ENCODE measurements at regions not wholly inside any gene's neighbourhood (a gene's known extent, or its start where the extent isn't known, plus 50 kb on each side); places are given as distances from the start of the nearest gene placed in this dataset.

DNA sequence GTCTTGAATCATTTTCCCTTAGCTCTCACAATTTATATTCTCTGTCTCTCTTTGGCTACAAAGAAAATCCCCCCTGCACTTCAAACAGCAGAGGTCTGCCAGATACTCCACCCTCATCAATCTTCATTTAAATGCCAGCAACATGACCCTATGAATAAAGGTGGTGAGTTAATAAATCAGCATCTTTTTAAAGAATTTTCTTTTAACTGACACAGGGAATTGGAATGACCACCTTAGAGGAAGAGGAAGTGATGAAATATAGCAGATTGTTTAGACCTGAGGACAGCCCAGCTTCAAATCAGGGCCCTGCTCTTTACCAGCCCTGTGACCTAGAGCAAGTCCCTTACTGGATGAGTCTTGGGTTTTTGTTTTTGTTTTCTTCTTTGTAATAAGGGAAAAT, 223.1 kb upstream of the PAPPA start:
- TF ChIP-seq, protein P1, sequence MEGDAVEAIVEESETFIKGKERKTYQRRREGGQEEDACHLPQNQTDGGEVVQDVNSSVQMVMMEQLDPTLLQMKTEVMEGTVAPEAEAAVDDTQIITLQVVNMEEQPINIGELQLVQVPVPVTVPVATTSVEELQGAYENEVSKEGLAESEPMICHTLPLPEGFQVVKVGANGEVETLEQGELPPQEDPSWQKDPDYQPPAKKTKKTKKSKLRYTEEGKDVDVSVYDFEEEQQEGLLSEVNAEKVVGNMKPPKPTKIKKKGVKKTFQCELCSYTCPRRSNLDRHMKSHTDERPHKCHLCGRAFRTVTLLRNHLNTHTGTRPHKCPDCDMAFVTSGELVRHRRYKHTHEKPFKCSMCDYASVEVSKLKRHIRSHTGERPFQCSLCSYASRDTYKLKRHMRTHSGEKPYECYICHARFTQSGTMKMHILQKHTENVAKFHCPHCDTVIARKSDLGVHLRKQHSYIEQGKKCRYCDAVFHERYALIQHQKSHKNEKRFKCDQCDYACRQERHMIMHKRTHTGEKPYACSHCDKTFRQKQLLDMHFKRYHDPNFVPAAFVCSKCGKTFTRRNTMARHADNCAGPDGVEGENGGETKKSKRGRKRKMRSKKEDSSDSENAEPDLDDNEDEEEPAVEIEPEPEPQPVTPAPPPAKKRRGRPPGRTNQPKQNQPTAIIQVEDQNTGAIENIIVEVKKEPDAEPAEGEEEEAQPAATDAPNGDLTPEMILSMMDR (IDR thresholded peaks at IDR 0.05; ENCODE audit: insufficient read depth, low read length), result no peak
- H3K4me3 ChIP-seq (ENCODE audit: low read depth, low read length), result no peak overlapping the region
- peak; percentile 39 for DNase-seq (ENCODE audit: low read depth)

DNA sequence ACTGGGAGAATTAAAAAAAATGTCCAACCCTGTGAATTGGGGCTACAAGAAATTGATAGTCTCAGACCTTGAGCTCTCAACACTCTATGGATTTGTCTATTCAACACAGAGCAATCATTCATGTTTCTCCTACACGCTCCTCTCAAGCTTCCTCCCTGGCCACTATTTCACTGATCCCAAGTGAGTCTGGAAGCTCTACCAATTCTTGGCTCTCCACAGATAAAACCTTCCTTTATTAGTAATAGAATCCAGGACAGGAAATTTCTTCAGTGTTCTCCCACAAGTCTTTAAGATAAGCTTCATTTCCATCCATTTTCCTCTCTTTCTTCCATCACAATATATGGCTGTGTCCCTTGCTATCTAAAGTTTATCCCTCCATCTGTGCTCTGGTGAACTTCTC, 215.1 kb upstream of the PAPPA start:
- TF ChIP-seq, protein P1 (IDR thresholded peaks at IDR 0.05; ENCODE audit: insufficient read depth, low read length), result no peak
- H3K4me3 ChIP-seq (ENCODE audit: low read depth, low read length), result no peak overlapping the region
- peak; percentile 59 for DNase-seq (ENCODE audit: low read depth)

DNA sequence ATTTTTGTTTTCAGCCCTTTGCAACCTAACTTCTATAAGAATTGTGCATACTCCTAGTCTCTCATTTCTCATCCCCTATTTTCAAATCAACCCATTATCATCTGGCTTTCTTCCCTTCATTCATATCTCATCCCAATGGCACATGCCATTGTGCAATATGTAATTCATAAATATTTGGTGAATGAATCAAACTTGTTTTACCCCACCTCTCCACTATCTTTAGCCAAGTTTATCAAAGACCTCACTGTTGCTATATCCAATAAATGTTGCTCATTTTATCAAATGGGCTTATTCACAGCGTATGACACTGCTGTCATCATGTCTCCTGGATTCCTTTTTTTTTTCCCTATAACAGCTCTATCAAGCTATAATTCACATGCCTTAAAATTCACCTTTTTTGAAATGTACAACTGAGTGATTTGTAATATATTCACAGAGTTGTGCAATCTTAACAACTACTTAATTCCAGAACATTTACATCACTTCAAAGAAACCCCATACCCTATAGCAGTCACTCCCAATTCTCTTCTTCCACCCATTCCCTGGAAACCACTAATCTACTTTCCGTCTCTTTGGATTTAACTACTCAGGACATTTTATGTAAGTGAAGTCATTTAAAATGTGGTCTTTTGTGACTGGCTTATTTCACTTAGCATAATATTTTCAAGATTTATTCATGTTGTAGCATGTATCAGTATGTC, 214.4 kb upstream of the PAPPA start:
- no peak overlapping the region for H3K4me3 ChIP-seq (ENCODE audit: low read depth, low read length)
- DNase-seq (ENCODE audit: low read depth), result peak; percentile 92
- TF ChIP-seq, protein P1 (IDR thresholded peaks at IDR 0.05; ENCODE audit: insufficient read depth, low read length), result no peak

DNA sequence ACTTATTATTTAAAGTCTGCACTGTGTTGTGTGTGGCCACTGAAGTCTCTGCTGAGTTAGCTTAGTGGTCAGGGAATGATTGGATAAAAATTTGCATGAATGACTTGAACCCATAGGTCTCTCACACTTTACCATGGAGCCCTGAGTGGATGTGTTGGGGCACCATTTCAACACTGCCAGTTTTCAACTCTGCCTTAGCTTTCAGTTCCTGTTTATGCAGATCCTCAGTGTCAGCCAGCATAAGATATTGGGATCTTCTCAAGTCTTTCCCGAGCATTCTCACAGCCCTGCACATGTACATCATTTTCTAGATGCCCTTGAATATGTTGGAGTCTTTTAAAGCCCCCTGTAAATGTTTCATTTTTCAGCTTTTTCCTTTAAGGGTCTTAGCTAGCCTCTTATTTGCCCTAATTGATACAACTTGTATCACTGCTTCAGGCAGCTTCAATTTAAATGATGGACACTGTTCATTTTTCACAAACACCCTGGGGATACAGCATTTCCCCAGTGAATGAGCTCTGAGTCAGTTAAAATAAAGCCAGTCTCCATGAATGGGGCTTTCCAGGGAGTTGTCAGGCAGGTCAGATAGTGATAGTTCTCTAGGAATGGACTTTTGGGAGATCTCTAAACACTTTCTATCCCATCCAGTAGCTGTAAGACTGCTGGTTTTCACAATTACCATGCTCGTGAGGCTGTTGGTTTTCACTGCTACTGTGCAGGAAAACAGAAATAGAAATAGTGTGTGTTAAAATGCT, 211.9 kb upstream of the PAPPA start:
- DNase-seq (ENCODE audit: low read depth), result peak; percentile 69
- H3K4me3 ChIP-seq (ENCODE audit: low read depth, low read length), result no peak overlapping the region
- TF ChIP-seq, protein P1 (IDR thresholded peaks at IDR 0.05; ENCODE audit: insufficient read depth, low read length), result no peak

DNA sequence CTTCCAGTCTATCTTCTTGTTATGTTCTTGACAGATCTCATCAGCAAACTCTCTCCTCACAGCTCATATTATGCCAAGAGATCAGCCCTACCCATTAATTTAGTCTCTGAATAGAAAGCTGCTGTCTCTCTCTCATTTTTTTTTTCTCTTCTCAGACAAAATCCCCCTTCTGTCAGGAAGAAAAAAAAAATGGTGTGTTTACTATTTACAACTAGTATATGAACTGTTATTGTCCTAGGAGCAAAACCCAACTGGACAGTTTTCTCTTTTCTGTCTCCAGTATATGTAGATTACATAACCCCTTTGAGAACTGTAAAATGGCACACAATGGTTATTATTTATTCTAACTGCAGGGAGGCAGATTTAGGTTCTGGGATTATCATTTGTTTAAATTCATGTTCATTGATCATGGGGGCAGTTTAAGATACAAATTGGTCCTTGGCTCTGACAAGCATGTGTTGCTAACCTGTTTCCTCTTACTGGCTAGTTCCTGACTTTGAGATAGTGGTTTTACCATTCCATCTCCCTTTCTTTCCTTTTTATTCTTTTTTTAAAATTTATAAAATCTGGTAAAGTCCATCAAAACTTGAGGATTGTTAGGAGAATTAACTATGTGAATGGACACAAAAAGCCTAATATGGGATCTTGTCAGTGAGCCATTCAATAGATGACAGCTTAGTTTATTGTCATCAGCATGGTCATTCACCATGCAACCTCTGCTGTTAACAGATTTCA, 210.0 kb upstream of the PAPPA start:
- DNase-seq (ENCODE audit: low read depth), result peak; percentile 44
- H3K4me3 ChIP-seq (ENCODE audit: low read depth, low read length), result no peak overlapping the region
- TF ChIP-seq, protein P1 (IDR thresholded peaks at IDR 0.05; ENCODE audit: insufficient read depth, low read length), result no peak

DNA sequence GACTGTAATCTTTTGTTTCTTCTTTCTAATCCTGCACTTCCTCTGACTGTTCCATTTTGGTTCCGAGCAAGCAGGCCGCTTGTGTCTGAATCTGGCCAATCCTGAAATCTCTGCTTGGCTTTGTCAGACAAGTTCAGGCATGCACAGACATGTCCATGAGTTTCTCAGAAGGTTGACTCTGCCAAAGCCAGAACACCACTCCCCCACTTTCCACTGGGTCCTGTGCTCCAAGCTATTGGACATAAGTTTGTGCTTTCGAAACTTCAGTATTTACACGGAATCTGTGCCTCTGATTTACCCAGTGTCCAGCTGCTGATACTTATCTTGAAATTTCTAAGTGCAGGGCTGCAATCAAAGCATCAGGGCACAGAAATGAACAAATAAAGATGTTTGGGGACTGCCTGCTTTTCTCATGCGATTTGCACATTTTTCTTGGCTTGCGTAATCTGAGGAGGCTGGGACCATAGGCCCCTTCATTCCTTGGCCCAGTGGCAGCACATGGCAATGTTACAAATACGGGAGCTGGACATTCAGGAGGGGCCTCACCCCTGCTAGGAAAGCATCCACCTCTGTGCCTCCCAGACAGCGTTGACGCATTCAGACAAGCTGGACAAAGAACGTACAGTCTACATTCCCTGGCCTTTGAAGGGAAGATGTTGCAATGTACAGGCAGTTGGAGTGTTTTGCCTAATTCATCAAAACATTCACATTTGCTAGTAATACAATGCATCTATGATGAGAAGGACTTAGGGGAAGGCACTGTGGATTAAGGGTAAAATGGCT, 209.2 kb upstream of the PAPPA start:
- H3K4me3 ChIP-seq (ENCODE audit: low read depth, low read length), result no peak overlapping the region
- TF ChIP-seq, protein P1 (IDR thresholded peaks at IDR 0.05; ENCODE audit: insufficient read depth, low read length), result no peak
- DNase-seq (ENCODE audit: low read depth), result peak; percentile 100

All from fibroblast of the aortic adventitia (primary cell).